H1 (cell line): ENCODE measurements at regions not wholly inside any gene's neighbourhood (a gene's known extent, or its start where the extent isn't known, plus 50 kb on each side); places are given as distances from the start of the nearest gene placed in this dataset.
A peak's percentile ranks its signal among the peaks of the same experiment; 100 is the strongest.

ENCODE experiments used
- BCL11A ChIP-seq, 2 experiments: IDR thresholded peaks; one replicate each; pipeline ENCODE4 v1.6.1; 2011; ENCODE audit warnings: low read depth in 2 of 2, low read length in 2 of 2, mild to moderate bottlenecking in 2 of 2
- CBX5 ChIP-seq: fragments of 300-800, 300-1000 bp; sonication (generic); IDR thresholded peaks from 2 replicates; pipeline ENCODE4 v1.7.1; 2016; ENCODE audit warnings: antibody characterized with exemption, low read length, low read depth
- CHD1 ChIP-seq: IDR thresholded peaks from 2 replicates; pipeline ENCODE4 v1.6.1; 2012; ENCODE audit warnings: low read depth, low read length, improper control_type of control experiment
- CTBP2 ChIP-seq: IDR thresholded peaks from 2 replicates; pipeline ENCODE4 v1.7.0; 2011; ENCODE audit warnings: borderline replicate concordance, mild to moderate bottlenecking, moderate library complexity, mixed read lengths, low read length; ENCODE audit not compliant: insufficient read depth, insufficient read length
- CTCF ChIP-seq, 3 experiments: IDR thresholded peaks; 1 replicate in 2 of 3; 2 replicates in 1 of 3; pipeline versions ENCODE4 v1.5.1 to v1.6.1; 2011; ENCODE audit warnings: low read length in 3 of 3, mild to moderate bottlenecking in 3 of 3, inconsistent platforms in 2 of 3, low read depth in 1 of 3, moderate library complexity in 1 of 3; ENCODE audit not compliant: insufficient read depth in 1 of 3; ENCODE audit errors: control extremely low read depth in 1 of 3
- MAFK ChIP-seq: IDR thresholded peaks from 2 replicates; pipeline ENCODE4 v1.6.1; 2012; ENCODE audit warnings: low read depth, mild to moderate bottlenecking, improper control_type of control experiment, low read length
- NANOG ChIP-seq: IDR thresholded peaks from 2 replicates; pipeline ENCODE4 v1.6.1; 2011; ENCODE audit warnings: low read length, low read depth, mild to moderate bottlenecking, inconsistent platforms; ENCODE audit not compliant: insufficient read depth, poor library complexity, severe bottlenecking
- RAD21 ChIP-seq, 2 experiments: IDR thresholded peaks in 1 of 2; conservative IDR thresholded peaks in 1 of 2; 2 replicates each; pipeline ENCODE4 v1.6.1; 2011; ENCODE audit warnings: low read depth in 2 of 2, low read length in 2 of 2, improper control_type of control experiment in 1 of 2, inconsistent platforms in 1 of 2, mild to moderate bottlenecking in 1 of 2, moderate library complexity in 1 of 2
- SRF ChIP-seq: IDR thresholded peaks from 2 replicates; pipeline ENCODE4 v1.6.1; 2011; ENCODE audit warnings: mild to moderate bottlenecking, low read depth, low read length, moderate library complexity
- SUZ12 ChIP-seq: fragments of 200-600 bp; sonication (generic); IDR thresholded peaks from 2 replicates; pipeline ENCODE4 v1.6.1; 2012; ENCODE audit warnings: mild to moderate bottlenecking, inconsistent platforms, low read length, moderate library complexity, mixed read lengths
- TAF1 ChIP-seq: IDR thresholded peaks from 2 replicates; pipeline ENCODE4 v1.6.1; 2011; ENCODE audit warnings: mild to moderate bottlenecking, low read depth, low read length
- TAF7 ChIP-seq: optimal IDR thresholded peaks from 2 replicates; pipeline ENCODE3; 2011; ENCODE audit warnings: low read depth, mild to moderate bottlenecking, inconsistent platforms, low read length, moderate library complexity, borderline replicate concordance
- TEAD4 ChIP-seq: IDR thresholded peaks from 2 replicates; pipeline ENCODE4 v1.6.1; 2012; ENCODE audit warnings: low read depth, low read length, inconsistent platforms, mixed read lengths

- TF ChIP-seq CTCF (IDR thresholded peaks at IDR 0.05; ENCODE audit: control extremely low read depth in 1 of 3, insufficient read depth in 1 of 3, low read depth in 1 of 3, low read length in 3 of 3) (peak; percentile 56 to 74 (median 72)), CTBP2 (no peak), TAF1 (no peak), NANOG (no peak), TEAD4 (no peak), SRF (peak; percentile 37; the same call in 1 of the 2 replicates), TAF7 (peak; percentile 36), RAD21 (IDR thresholded peaks at IDR 0.05 in 1 of 2, conservative IDR thresholded peaks at IDR 0.05 in 1 of 2; ENCODE audit: low read depth in 2 of 2, low read length in 2 of 2) (peak; percentile 87 to 94), MAFK (no peak), SUZ12 (no peak), CBX5 (no peak), CHD1 (no peak), BCL11A (IDR thresholded peaks at IDR 0.05; ENCODE audit: low read depth in 2 of 2, low read length in 2 of 2) (no peak)
- TF ChIP-seq, all 59 proteins: peak for 4
These were observed 105.5 kb downstream of the AXIN2 start (continued) for GRCh38 chr17:65455972-65456343.
